A549 (cell line): ENCODE measurements at regions not wholly inside any gene's neighbourhood (a gene's known extent, or its start where the extent isn't known, plus 50 kb on each side); places are given as distances from the start of the nearest gene placed in this dataset.

Experiments used
- ATAC-seq, 2 experiments: fragments of 200-7000 bp in 1 of 2; fragments of >200 bp in 1 of 2; cut with Nextera tagmentation in 1 of 2; cut with Tn5 transposase in 1 of 2; 3 replicates each; pipeline versions ENCODE4 v1.8.0 to v1.9.1; 2018 to 2020; ENCODE audit warnings: mild to moderate bottlenecking in 1 of 2, moderate library complexity in 1 of 2
- CTCF ChIA-PET: fragments of 300-600 bp; sonication (Branson Sonifier 250); formaldehyde crosslinking; extraction: SDS; loops from one replicate; lab custom pipeline; 2021; ENCODE audit warnings: antibody characterized with exemption, inconsistent platforms; lab: Yijun Ruan, JAX
- POLR2A ChIA-PET: fragments of 350-600 bp; formaldehyde crosslinking; extraction: SDS; loops from one replicate; lab custom pipeline; 2021; ENCODE audit warnings: antibody characterized with exemption, inconsistent platforms; lab: Yijun Ruan, JAX
- DNase-seq, 2 experiments: peaks; one replicate each; pipeline versions ENCODE4 v3.0.0 to v3.0.0-alpha.2; 2011 to 2016; ENCODE audit warnings: low read depth in 1 of 2, low spot score in 1 of 2
- FAIRE-seq: peaks from 2 replicates; lab custom pipeline; 2011; peaks lifted over from hg19 to GRCh38; lab: Jason Lieb, UNC
- H3K27ac ChIP-seq, 2 experiments: fragments of >200 bp; sonication (Bioruptor Twin); formaldehyde crosslinking; 3 replicates each; pipeline ENCODE4 v1.5.1; 2016 to 2017
- H3K4me1 ChIP-seq: fragments of >200 bp; sonication (Bioruptor Twin); formaldehyde crosslinking; 3 replicates; pipeline ENCODE4 v1.6.1; 2016
- H3K4me2 ChIP-seq: fragments of >200 bp; sonication (Bioruptor Twin); formaldehyde crosslinking; 3 replicates; pipeline ENCODE4 v1.6.1; 2016
- H3K4me3 ChIP-seq: fragments of >200 bp; sonication (Bioruptor Twin); formaldehyde crosslinking; 3 replicates; pipeline ENCODE4 v1.5.1; 2016
- H3K9me3 ChIP-seq: fragments of >200 bp; sonication (Bioruptor Twin); formaldehyde crosslinking; 3 replicates; pipeline ENCODE4 v1.6.1; 2016
- BHLHE40 ChIP-seq: IDR thresholded peaks from 2 replicates; pipeline ENCODE4 v1.6.1; 2012; ENCODE audit warnings: low read depth, low read length, inconsistent platforms
- CBX2 ChIP-seq: fragments of 200-600 bp; sonication (generic); IDR thresholded peaks from 2 replicates; pipeline ENCODE4 v1.6.1; 2016; ENCODE audit warnings: low read depth, mild to moderate bottlenecking, borderline replicate concordance
- CHD2 ChIP-seq: fragments of 150-350 bp; IDR thresholded peaks from 2 replicates; pipeline ENCODE4 v1.6.1; 2014; ENCODE audit warnings: low read length; ENCODE audit not compliant: partially characterized antibody
- ELK1 ChIP-seq: fragments of 150-350 bp; IDR thresholded peaks from 2 replicates; pipeline ENCODE4 v1.6.1; 2014; ENCODE audit warnings: low read depth, mild to moderate bottlenecking, low read length
- FOSL2 ChIP-seq, 2 experiments: fragments of 450-650 bp in 1 of 2; fragments of >200 bp in 1 of 2; sonication (Bioruptor Twin) in 1 of 2; formaldehyde crosslinking; IDR thresholded peaks; 2 replicates each; pipeline versions ENCODE4 v1.5.0 to v1.6.1; 2016 to 2020; ENCODE audit warnings: mild to moderate bottlenecking in 1 of 2, moderate library complexity in 1 of 2
- FOXS1 ChIP-seq: fragments of 250-450 bp; sonication (Bioruptor Pico); IDR thresholded peaks from 2 replicates; pipeline ENCODE4 v1.5.0; 2020; ENCODE audit warnings: mild to moderate bottlenecking, moderate library complexity
- HDAC2 ChIP-seq: fragments of 200-600 bp; sonication (generic); IDR thresholded peaks from 2 replicates; pipeline ENCODE4 v1.6.1; 2016
- HEYL ChIP-seq: fragments of 250-450 bp; sonication (Bioruptor Pico); IDR thresholded peaks from 2 replicates; pipeline ENCODE4 v1.8.0; 2021; ENCODE audit warnings: mild to moderate bottlenecking, moderate library complexity
- HOXA7 ChIP-seq: fragments of 250-450 bp; sonication (Bioruptor Pico); IDR thresholded peaks from 2 replicates; pipeline ENCODE4 v1.5.0; 2020; ENCODE audit warnings: mild to moderate bottlenecking, moderate library complexity
- KDM1A ChIP-seq: fragments of 200-600 bp; sonication (generic); IDR thresholded peaks from 2 replicates; pipeline ENCODE4 v1.6.1; 2016; ENCODE audit warnings: low read depth, mild to moderate bottlenecking
- MAX ChIP-seq: IDR thresholded peaks from 2 replicates; pipeline ENCODE4 v1.6.1; 2012
- NFE2L2 ChIP-seq: fragments of 150-350 bp; conservative IDR thresholded peaks from 2 replicates; pipeline ENCODE4 v1.6.1; 2014; ENCODE audit warnings: low read length
- NPAS2 ChIP-seq: fragments of 250-450 bp; sonication (Bioruptor Pico); IDR thresholded peaks from 2 replicates; pipeline ENCODE4 v1.8.0; 2022; ENCODE audit warnings: mild to moderate bottlenecking, moderate library complexity, borderline replicate concordance
- PBX3 ChIP-seq: IDR thresholded peaks from 2 replicates; pipeline ENCODE4 v1.6.1; 2012
- PHF8 ChIP-seq: fragments of 200-600 bp; sonication (generic); IDR thresholded peaks from 2 replicates; pipeline ENCODE4 v1.6.1; 2016; ENCODE audit warnings: low read depth, mild to moderate bottlenecking, antibody characterized with exemption, moderate library complexity, borderline replicate concordance
- RNF2 ChIP-seq: fragments of 200-600 bp; sonication (generic); IDR thresholded peaks from 2 replicates; pipeline ENCODE4 v1.6.1; 2016; ENCODE audit warnings: low read depth, mild to moderate bottlenecking, antibody characterized with exemption, moderate library complexity, borderline replicate concordance
- SMC3 ChIP-seq: fragments of >200 bp; sonication (Bioruptor Twin); formaldehyde crosslinking; IDR thresholded peaks from 3 replicates; pipeline ENCODE4 v1.6.1; 2018; ENCODE audit warnings: inconsistent platforms
- TFCP2L1 ChIP-seq: fragments of 250-450 bp; sonication (Bioruptor Pico); IDR thresholded peaks from 2 replicates; pipeline ENCODE4 v1.5.0; 2021; ENCODE audit warnings: mild to moderate bottlenecking
- ZC3H11A ChIP-seq: fragments of 450-650 bp; IDR thresholded peaks from 2 replicates; pipeline ENCODE4 v1.6.1; 2014; ENCODE audit warnings: antibody characterized with exemption, mild to moderate bottlenecking
- ZNF302 ChIP-seq: fragments of 250-450 bp; sonication (Bioruptor Pico); IDR thresholded peaks from 2 replicates; pipeline ENCODE4 v1.9.0; 2021; ENCODE audit warnings: inconsistent platforms, mild to moderate bottlenecking, moderate library complexity
- WGBS: methylation state at CpG from one replicate; pipeline ENCODE4 v1.1.6; 2017; ENCODE audit errors: missing lambda C conversion rate; 5-methylcytosine and 5-hydroxymethylcytosine counted together
- TF ChIP-seq, protein P1 (sequence below): IDR thresholded peaks from 2 replicates; pipeline ENCODE4 v1.6.1; 2012; ENCODE audit warnings: low read depth, borderline replicate concordance
- TF ChIP-seq, protein P2 (sequence below): fragments of >200 bp; sonication (Bioruptor Twin); formaldehyde crosslinking; IDR thresholded peaks from 2 replicates; pipeline ENCODE4 v1.6.1; 2016
- TF ChIP-seq, protein P3 (sequence below): fragments of 200-600 bp; sonication (generic); IDR thresholded peaks from 2 replicates; pipeline ENCODE4 v1.6.1; 2016; ENCODE audit warnings: antibody characterized with exemption, mild to moderate bottlenecking, moderate library complexity

DNA sequence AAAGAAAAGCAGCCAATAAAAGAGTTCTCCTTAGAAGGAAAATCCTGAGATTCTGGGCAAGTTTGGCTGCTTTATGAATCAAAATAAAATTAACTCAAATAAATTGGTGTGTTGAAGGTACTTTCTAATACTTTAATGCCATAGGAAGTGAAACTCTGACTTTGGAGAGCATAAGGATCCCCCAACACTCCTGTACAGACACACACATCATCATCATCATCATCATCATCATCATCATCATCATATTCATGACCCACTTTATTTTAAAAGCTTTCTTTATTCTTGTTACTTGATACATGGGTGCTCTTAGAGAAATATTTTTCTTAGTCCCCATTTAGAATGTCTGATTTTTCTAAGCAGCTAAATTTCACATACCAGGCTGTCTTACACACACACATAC is 283.1 kb upstream of the CYRIA start:
- DNase-seq, result no peak
- Histone ChIP-seq H3K27ac (no peak overlapping the region), H3K4me3 (no peak overlapping the region), H3K9me3 (no peaks in the 10 kb centered on the region; the same call in 2 of the 3 replicates), H3K4me1 (no peaks in the 10 kb centered on the region), H3K4me2 (no peak overlapping the region)
- ChIA-PET POLR2A (no interaction called here), CTCF (interaction anchor here (1.2 kb wide), 1 partner anchor 41 kb away, joined by 4 read pairs; no protein-coding TSS in a partner anchor)
- FAIRE-seq, result no peak
- TF ChIP-seq FOSL2 (IDR thresholded peaks at IDR 0.05), result no peak
- no peak for TF ChIP-seq FOSL2 (CRISPR knock-in tag; IDR thresholded peaks at IDR 0.05)
- TF ChIP-seq PHF8, result no peak
- no peak for TF ChIP-seq BHLHE40
- TF ChIP-seq, protein P1, sequence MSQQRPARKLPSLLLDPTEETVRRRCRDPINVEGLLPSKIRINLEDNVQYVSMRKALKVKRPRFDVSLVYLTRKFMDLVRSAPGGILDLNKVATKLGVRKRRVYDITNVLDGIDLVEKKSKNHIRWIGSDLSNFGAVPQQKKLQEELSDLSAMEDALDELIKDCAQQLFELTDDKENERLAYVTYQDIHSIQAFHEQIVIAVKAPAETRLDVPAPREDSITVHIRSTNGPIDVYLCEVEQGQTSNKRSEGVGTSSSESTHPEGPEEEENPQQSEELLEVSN, result no peak
- no peak for TF ChIP-seq MAX
- no peak for TF ChIP-seq SMC3
- TF ChIP-seq ZC3H11A, result no peak
- no peak for TF ChIP-seq HDAC2
- TF ChIP-seq HOXA7 (CRISPR knock-in tag), result no peak
- no peak for TF ChIP-seq FOXS1
- no peak for TF ChIP-seq ZNF302 (CRISPR knock-in tag)
- no peak for TF ChIP-seq RNF2
- TF ChIP-seq, protein P2, sequence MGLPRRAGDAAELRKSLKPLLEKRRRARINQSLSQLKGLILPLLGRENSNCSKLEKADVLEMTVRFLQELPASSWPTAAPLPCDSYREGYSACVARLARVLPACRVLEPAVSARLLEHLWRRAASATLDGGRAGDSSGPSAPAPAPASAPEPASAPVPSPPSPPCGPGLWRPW, result no peak
- ATAC-seq, result no peak

GRCh38 chr2:16948053-16948452 is 282.4 kb upstream of the CYRIA start:
- no peaks in the 10 kb centered on the region; the same call in 2 of the 3 replicates for H3K9me3 ChIP-seq
- ATAC-seq (no peak), FAIRE-seq (no peak), DNase-seq (no peak)
- ChIA-PET POLR2A (no interaction called here), CTCF (no interaction called here)
- WGBS, result 10% methylated on average over 5 of the region's 5 CpGs
- H3K4me1 ChIP-seq, result no peaks in the 10 kb centered on the region
- H3K4me3 ChIP-seq, result no peak overlapping the region
- H3K4me2 ChIP-seq, result no peak overlapping the region
- TF ChIP-seq, protein P3, sequence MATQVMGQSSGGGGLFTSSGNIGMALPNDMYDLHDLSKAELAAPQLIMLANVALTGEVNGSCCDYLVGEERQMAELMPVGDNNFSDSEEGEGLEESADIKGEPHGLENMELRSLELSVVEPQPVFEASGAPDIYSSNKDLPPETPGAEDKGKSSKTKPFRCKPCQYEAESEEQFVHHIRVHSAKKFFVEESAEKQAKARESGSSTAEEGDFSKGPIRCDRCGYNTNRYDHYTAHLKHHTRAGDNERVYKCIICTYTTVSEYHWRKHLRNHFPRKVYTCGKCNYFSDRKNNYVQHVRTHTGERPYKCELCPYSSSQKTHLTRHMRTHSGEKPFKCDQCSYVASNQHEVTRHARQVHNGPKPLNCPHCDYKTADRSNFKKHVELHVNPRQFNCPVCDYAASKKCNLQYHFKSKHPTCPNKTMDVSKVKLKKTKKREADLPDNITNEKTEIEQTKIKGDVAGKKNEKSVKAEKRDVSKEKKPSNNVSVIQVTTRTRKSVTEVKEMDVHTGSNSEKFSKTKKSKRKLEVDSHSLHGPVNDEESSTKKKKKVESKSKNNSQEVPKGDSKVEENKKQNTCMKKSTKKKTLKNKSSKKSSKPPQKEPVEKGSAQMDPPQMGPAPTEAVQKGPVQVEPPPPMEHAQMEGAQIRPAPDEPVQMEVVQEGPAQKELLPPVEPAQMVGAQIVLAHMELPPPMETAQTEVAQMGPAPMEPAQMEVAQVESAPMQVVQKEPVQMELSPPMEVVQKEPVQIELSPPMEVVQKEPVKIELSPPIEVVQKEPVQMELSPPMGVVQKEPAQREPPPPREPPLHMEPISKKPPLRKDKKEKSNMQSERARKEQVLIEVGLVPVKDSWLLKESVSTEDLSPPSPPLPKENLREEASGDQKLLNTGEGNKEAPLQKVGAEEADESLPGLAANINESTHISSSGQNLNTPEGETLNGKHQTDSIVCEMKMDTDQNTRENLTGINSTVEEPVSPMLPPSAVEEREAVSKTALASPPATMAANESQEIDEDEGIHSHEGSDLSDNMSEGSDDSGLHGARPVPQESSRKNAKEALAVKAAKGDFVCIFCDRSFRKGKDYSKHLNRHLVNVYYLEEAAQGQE, result no peak
- TF ChIP-seq HOXA7 (CRISPR knock-in tag) (no peak), PBX3 (no peak), SMC3 (no peak), CBX2 (no peak)
- TF ChIP-seq, all 56 proteins: peak for 0
- no peak overlapping the region for H3K27ac ChIP-seq

- POLR2A ChIA-PET, result no interaction called here
- no peaks in the 10 kb centered on the region for H3K9me3 ChIP-seq
- TF ChIP-seq TFCP2L1 (CRISPR knock-in tag), result no peak
- no peak for TF ChIP-seq HDAC2
- TF ChIP-seq BHLHE40, result no peak
- TF ChIP-seq CHD2, result no peak
- TF ChIP-seq CBX2, result no peak
- TF ChIP-seq, protein P3, result no peak
- no peak for TF ChIP-seq ELK1
- no peak for TF ChIP-seq HEYL (CRISPR knock-in tag)
- TF ChIP-seq KDM1A, result no peak
- no peak for TF ChIP-seq NPAS2 (CRISPR knock-in tag)
- TF ChIP-seq NFE2L2, result no peak
These were observed 277.8 kb upstream of the CYRIA start for GRCh38 chr2:16943279-16943958.

More at GRCh38 chr2:16943279-16943958, 277.8 kb upstream of the CYRIA start:
- Histone ChIP-seq H3K4me3 (no peak overlapping the region), H3K4me1 (no peaks in the 10 kb centered on the region), H3K27ac (no peak overlapping the region), H3K4me2 (no peak overlapping the region)
- DNase-seq, result no peak
- no peak for ATAC-seq
- CTCF ChIA-PET, result no interaction called here
- no peak for FAIRE-seq
- 4% methylated on average over 4 of the region's 4 CpGs for WGBS
